Hepatocyte (in vitro differentiated cells): ENCODE measurements at regions not wholly inside any gene's neighbourhood (a gene's known extent, or its start where the extent isn't known, plus 50 kb on each side); places are given as distances from the start of the nearest gene placed in this dataset.

ENCODE experiments used
- DNase-seq: peaks from one replicate; pipeline ENCODE4 v3.0.0-alpha.2; 2016; ENCODE audit warnings: low spot score
- H2AFZ ChIP-seq: fragments of 200-600 bp; sonication (generic); 2 replicates; pipeline ENCODE4 v1.6.0; 2016; ENCODE audit warnings: antibody characterized with exemption, mild to moderate bottlenecking
- H3K27ac ChIP-seq: fragments of 200-600 bp; sonication (generic); 2 replicates; pipeline ENCODE4 v1.5.1; 2016; ENCODE audit warnings: mild to moderate bottlenecking
- H3K27me3 ChIP-seq: fragments of 200-600 bp; sonication (generic); 2 replicates; pipeline ENCODE4 v1.6.1; 2016
- H3K36me3 ChIP-seq: fragments of 200-600 bp; sonication (generic); replicated peaks from 2 replicates; pipeline ENCODE4 v1.5.1; 2016; ENCODE audit warnings: low read depth; ENCODE audit not compliant: insufficient read depth
- H3K4me1 ChIP-seq: fragments of 200-600 bp; sonication (generic); 2 replicates; pipeline ENCODE4 v1.5.1; 2016; ENCODE audit warnings: mild to moderate bottlenecking, moderate library complexity; ENCODE audit not compliant: insufficient read depth
- H3K4me2 ChIP-seq: fragments of 200-600 bp; sonication (generic); 2 replicates; pipeline ENCODE4 v1.6.0; 2016
- H3K4me3 ChIP-seq: fragments of 200-600 bp; sonication (generic); 2 replicates; pipeline ENCODE4 v1.5.1; 2016; ENCODE audit warnings: mild to moderate bottlenecking
- H3K79me2 ChIP-seq: fragments of 200-600 bp; sonication (generic); 2 replicates; pipeline ENCODE4 v1.6.0; 2017; ENCODE audit warnings: mild to moderate bottlenecking
- H3K9me2 ChIP-seq: fragments of 200-600 bp; sonication (generic); replicated peaks from 2 replicates; pipeline ENCODE4 v1.6.0; 2017; ENCODE audit warnings: mild to moderate bottlenecking; ENCODE audit not compliant: insufficient read depth
- H3K9me3 ChIP-seq: fragments of 200-600 bp; sonication (generic); 2 replicates; pipeline ENCODE4 v1.5.1; 2016; ENCODE audit warnings: low read depth, mild to moderate bottlenecking
- H4K20me1 ChIP-seq: fragments of 200-600 bp; sonication (generic); 2 replicates; pipeline ENCODE4 v1.6.0; 2016; ENCODE audit warnings: mild to moderate bottlenecking; ENCODE audit not compliant: insufficient read depth, poor library complexity, severe bottlenecking
- EZH2 ChIP-seq: fragments of 200-600 bp; sonication (generic); IDR thresholded peaks from 2 replicates; pipeline ENCODE4 v1.6.1; 2016; ENCODE audit warnings: antibody characterized with exemption, mild to moderate bottlenecking, borderline replicate concordance
- EZH2phosphoT487 ChIP-seq: fragments of 200-600 bp; sonication (generic); IDR thresholded peaks from one replicate; pipeline ENCODE4 v1.6.1; 2018; ENCODE audit warnings: antibody characterized with exemption, mild to moderate bottlenecking, low read depth, moderate library complexity; ENCODE audit not compliant: unreplicated experiment, severe bottlenecking
- WGBS: methylation state at CpG from one replicate; pipeline ENCODE4 v1.1.6; 2016; ENCODE audit warnings: low lambda C conversion rate; ENCODE audit errors: missing lambda C conversion rate; 5-methylcytosine and 5-hydroxymethylcytosine counted together
- TF ChIP-seq, protein P1 (sequence below): fragments of 200-600 bp; sonication (generic); IDR thresholded peaks from 2 replicates; pipeline ENCODE4 v1.5.1; 2016; ENCODE audit warnings: antibody characterized with exemption, mild to moderate bottlenecking; ENCODE audit not compliant: poor library complexity

DNA sequence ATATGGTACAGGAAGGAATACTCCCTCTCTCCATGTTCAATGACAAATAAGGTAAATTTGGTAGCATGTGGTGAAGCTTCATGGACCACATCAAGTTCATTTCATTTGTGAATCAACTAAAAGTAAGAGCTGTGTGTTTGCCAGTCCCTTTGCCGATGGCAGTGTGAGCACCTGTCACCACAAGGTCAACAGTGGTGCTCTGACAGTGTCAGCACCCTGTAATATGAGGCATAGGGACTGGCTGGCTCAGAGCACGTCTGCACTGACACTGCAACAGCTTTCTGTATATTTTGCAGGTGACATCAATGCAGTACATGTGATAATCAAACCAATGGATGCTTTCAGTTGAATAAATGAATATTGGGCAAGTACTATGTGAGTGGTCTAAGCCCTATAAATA, 852.4 kb downstream of the TUSC7 start:
- H3K79me2 ChIP-seq, result no peaks in the 10 kb centered on the region
- 57% methylated on average over 2 of the region's 2 CpGs for WGBS
- no peak overlapping the region for H2AFZ ChIP-seq
- H3K27me3 ChIP-seq, result no peaks in the 10 kb centered on the region
- H3K9me3 ChIP-seq, result no peaks in the 10 kb centered on the region
- H3K4me2 ChIP-seq, result no peak overlapping the region
- H3K9me2 ChIP-seq, result no peaks in the 10 kb centered on the region
- no peak overlapping the region for H3K27ac ChIP-seq
- H3K4me1 ChIP-seq, result no peaks in the 10 kb centered on the region
- no peaks in the 10 kb centered on the region for H3K36me3 ChIP-seq
- DNase-seq, result no peak
- no peak overlapping the region for H3K4me3 ChIP-seq
- no peaks in the 10 kb centered on the region for H4K20me1 ChIP-seq
- TF ChIP-seq, protein P1, sequence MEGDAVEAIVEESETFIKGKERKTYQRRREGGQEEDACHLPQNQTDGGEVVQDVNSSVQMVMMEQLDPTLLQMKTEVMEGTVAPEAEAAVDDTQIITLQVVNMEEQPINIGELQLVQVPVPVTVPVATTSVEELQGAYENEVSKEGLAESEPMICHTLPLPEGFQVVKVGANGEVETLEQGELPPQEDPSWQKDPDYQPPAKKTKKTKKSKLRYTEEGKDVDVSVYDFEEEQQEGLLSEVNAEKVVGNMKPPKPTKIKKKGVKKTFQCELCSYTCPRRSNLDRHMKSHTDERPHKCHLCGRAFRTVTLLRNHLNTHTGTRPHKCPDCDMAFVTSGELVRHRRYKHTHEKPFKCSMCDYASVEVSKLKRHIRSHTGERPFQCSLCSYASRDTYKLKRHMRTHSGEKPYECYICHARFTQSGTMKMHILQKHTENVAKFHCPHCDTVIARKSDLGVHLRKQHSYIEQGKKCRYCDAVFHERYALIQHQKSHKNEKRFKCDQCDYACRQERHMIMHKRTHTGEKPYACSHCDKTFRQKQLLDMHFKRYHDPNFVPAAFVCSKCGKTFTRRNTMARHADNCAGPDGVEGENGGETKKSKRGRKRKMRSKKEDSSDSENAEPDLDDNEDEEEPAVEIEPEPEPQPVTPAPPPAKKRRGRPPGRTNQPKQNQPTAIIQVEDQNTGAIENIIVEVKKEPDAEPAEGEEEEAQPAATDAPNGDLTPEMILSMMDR, result no peak
- TF ChIP-seq EZH2phosphoT487 (no peak), EZH2 (no peak)

DNA sequence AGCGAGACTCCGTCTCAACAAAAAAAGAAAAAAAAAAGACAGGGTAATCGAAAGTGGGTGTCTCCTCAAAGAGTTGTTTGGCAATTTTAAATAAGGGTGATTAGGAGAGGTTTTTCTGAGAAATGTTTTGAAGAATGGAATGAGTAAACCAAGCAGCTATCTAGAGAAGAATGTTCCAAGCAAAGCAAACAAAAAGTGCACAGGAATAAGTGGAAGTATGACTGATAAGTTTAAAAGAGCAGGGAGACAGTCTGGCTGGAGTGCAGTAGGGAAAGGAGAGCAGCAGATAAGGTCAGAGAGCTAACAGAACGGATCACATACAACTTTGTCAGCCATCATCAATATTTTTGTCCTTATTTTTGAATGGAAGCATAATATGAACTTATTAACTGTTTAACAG, 853.5 kb downstream of the TUSC7 start:
- TF ChIP-seq EZH2phosphoT487 (no peak), EZH2 (no peak)
- TF ChIP-seq, protein P1, result no peak
- no peaks in the 10 kb centered on the region for H3K9me3 ChIP-seq
- no peak overlapping the region for H2AFZ ChIP-seq
- no peaks in the 10 kb centered on the region for H3K79me2 ChIP-seq
- no peak overlapping the region for H3K4me3 ChIP-seq
- no peaks in the 10 kb centered on the region for H3K4me1 ChIP-seq
- peak overlapping the region; percentile 66 for H3K4me2 ChIP-seq
- H4K20me1 ChIP-seq, result no peaks in the 10 kb centered on the region
- no peaks in the 10 kb centered on the region for H3K9me2 ChIP-seq
- WGBS, result 41% methylated on average over 4 of the region's 4 CpGs
- peak; percentile 11 for DNase-seq
- no peaks in the 10 kb centered on the region for H3K36me3 ChIP-seq
- H3K27ac ChIP-seq, result peak overlapping the region; percentile 44
- H3K27me3 ChIP-seq, result no peaks in the 10 kb centered on the region

DNA sequence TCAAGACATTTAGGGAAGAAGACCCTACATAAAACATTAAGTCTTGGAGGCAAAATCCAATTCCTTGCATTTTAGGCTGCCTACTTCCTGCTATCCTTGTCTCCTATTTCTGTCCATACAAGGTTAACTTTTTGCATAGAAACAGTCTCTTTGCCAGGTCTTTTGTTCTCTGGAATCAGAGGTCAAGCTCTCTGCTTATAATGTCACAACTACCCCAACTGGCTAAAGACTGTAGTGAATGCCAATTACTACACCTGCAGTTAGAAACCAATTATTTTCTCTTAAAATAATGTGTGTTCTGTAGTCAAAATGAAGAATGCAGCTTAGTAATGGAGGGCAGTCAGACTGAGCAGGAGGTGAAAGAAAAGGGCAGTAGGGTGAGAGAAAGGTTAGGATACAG, 856.2 kb downstream of the TUSC7 start:
- no peaks in the 10 kb centered on the region for H3K9me2 ChIP-seq
- no peaks in the 10 kb centered on the region for H3K79me2 ChIP-seq
- no peak for TF ChIP-seq EZH2
- TF ChIP-seq, protein P1, result no peak
- no peak for TF ChIP-seq EZH2phosphoT487
- H4K20me1 ChIP-seq, result no peaks in the 10 kb centered on the region
- H3K4me1 ChIP-seq, result no peaks in the 10 kb centered on the region
- H3K9me3 ChIP-seq, result no peaks in the 10 kb centered on the region
- no peak overlapping the region for H3K4me3 ChIP-seq
- no peak overlapping the region for H3K27ac ChIP-seq
- no peak overlapping the region for H3K4me2 ChIP-seq
- no peaks in the 10 kb centered on the region for H3K36me3 ChIP-seq
- no peak overlapping the region for H2AFZ ChIP-seq
- no peaks in the 10 kb centered on the region for H3K27me3 ChIP-seq
- no peak for DNase-seq

DNA sequence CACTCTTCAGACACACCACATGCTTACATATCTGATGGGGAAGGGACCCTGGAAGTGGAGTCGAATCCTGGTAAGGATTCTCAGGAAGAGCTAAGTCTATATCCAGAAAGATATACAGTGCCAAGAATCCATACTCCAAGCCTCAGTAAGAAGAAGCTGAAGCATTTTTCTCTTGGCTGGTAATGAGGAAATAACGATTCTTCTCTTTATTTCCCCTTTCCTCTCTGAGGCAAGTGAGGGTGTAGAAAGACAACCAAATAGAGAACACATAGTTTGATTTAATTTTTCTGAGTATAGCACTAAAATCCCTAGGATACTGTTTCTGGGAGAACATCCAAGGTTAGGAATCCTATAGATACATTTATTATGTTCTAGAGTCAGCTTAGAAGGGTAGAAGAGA, 857.3 kb downstream of the TUSC7 start:
- no peaks in the 10 kb centered on the region for H3K79me2 ChIP-seq
- no peaks in the 10 kb centered on the region for H3K36me3 ChIP-seq
- WGBS, result 94% methylated on average over 2 of the region's 2 CpGs
- H3K9me3 ChIP-seq, result no peaks in the 10 kb centered on the region
- no peak for TF ChIP-seq EZH2
- TF ChIP-seq, protein P1, result no peak
- no peak for TF ChIP-seq EZH2phosphoT487
- H3K27me3 ChIP-seq, result no peaks in the 10 kb centered on the region
- H3K4me2 ChIP-seq, result no peak overlapping the region
- DNase-seq, result no peak
- H4K20me1 ChIP-seq, result no peaks in the 10 kb centered on the region
- H3K4me3 ChIP-seq, result no peak overlapping the region
- H3K27ac ChIP-seq, result no peak overlapping the region
- H3K9me2 ChIP-seq, result no peaks in the 10 kb centered on the region
- no peaks in the 10 kb centered on the region for H3K4me1 ChIP-seq
- no peak overlapping the region for H2AFZ ChIP-seq
